Spinal cord (tissue), 9 donors: ENCODE measurements at regions not wholly inside any gene's neighbourhood (a gene's known extent, or its start where the extent isn't known, plus 50 kb on each side); places are given as distances from the start of the nearest gene placed in this dataset.
"Not testable (repeated sequence)": the region's sequence is repeated elsewhere in the genome, so short reads cannot be mapped to it uniquely, and the experiment has no call there.

Experiments used
- DNase-seq, 6 donors: peaks; one replicate each; pipeline versions ENCODE4 v3.0.0 to v3.0.0-alpha.2; 2013 to 2015; ENCODE audit warnings: low spot score in 6 of 6, low read depth in 4 of 6
- H3K27ac ChIP-seq: one replicate; pipeline ENCODE4 v1.5.1; 2013; ENCODE audit warnings: low read depth, low read length, control low read depth
- H3K27me3 ChIP-seq: one replicate; pipeline ENCODE4 v1.6.1; 2013; ENCODE audit warnings: low read length; ENCODE audit not compliant: control insufficient read depth, insufficient read depth
- H3K36me3 ChIP-seq: one replicate; pipeline ENCODE4 v1.6.1; 2013; ENCODE audit warnings: low read length; ENCODE audit not compliant: control insufficient read depth, insufficient read depth
- H3K4me1 ChIP-seq: one replicate; pipeline ENCODE4 v1.6.1; 2013; ENCODE audit warnings: low read length; ENCODE audit not compliant: control insufficient read depth, insufficient read depth
- H3K4me3 ChIP-seq: one replicate; pipeline ENCODE4 v1.5.1; 2013; ENCODE audit warnings: low read depth, low read length, control low read depth
- H3K9me3 ChIP-seq: one replicate; pipeline ENCODE4 v1.6.1; 2013; ENCODE audit warnings: low read length; ENCODE audit not compliant: control insufficient read depth, insufficient read depth
- WGBS: methylation state at CpG from one replicate; pipeline ENCODE4 v1.1.5; 2013; ENCODE audit warnings: missing lambda C conversion rate; ENCODE audit not compliant: insufficient coverage; 5-methylcytosine and 5-hydroxymethylcytosine counted together
- donor health status: healthy.

DNA sequence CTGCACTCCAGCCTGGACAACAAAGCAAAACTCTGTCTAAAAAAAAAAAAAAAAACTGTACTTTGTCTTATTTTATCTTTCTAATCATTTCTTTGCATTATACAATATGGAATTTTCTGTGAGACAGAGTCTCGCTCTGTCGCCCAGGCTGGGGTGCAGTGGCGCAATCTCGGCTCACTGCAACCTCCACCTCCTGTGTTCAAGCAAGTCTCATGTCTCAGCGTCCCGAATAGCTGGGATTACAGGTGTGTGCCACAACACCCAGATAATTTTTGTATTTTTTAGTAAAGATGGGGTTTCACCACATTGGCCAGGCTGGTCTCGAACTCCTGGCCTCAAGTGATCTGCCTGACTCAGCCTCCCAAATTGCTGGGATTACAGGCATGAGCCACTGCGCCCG, 90.0 kb downstream of the MRPL14 start:
- not testable (repeated sequence) for H3K27me3 ChIP-seq, H3K4me3 ChIP-seq, H3K36me3 ChIP-seq, DNase-seq, H3K9me3 ChIP-seq, H3K27ac ChIP-seq
- H3K4me1 ChIP-seq, result peaks cover 15% of the 10 kb centered on the region
- 97% methylated on average over 7 of the region's 9 CpGs for whole genome bisulfite sequencing

DNA sequence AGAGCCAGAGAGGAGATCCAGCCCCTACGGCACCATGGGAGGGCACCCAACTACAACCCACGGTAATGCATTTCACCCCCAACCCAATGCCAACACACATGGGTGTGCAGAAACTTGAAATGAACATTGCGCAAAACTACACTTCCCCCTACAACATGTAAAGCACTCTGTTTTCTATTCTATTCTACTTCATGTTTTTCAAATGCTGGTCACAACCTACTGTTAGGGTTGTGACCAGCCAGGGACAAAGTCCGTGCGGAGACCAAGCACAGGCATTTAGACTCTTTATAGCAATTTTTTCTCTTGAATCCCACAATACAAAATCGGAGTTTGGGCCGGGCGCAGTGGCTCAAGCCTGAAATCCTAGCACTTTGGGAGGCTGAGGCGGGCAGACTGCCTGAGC, 90.6 kb downstream of the MRPL14 start:
- 91% methylated on average over 8 of the region's 9 CpGs for WGBS
- H3K27me3 ChIP-seq, result no peaks in the 10 kb centered on the region
- DNase-seq, result no peak
- H3K27ac ChIP-seq, result no peak overlapping the region
- H3K36me3 ChIP-seq, result no peaks in the 10 kb centered on the region
- H3K4me1 ChIP-seq, result peaks cover 15% of the 10 kb centered on the region
- no peaks in the 10 kb centered on the region for H3K9me3 ChIP-seq
- no peak overlapping the region for H3K4me3 ChIP-seq

DNA sequence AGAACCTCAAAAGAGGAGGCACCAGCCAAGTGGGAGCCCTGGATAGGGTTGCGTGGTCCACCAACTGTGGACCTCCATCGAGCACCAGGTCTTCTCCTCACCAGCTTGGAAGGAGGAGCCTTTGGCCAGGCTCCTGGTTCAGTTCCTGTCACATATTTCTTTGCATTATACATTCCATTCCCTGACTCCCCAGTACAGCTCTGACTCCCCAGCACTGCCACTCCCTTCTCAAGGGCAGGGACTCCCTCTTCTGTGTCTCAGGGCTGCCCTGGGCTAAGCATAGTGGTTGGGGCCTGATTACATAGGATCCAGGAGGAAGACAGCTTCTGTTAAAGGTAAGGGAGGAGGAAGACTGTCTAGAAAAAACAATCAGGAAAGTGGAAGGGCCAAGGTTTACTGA, 91.1 kb downstream of the MRPL14 start:
- H3K4me3 ChIP-seq, result no peak overlapping the region
- no peaks in the 10 kb centered on the region for H3K9me3 ChIP-seq
- no peak for DNase-seq
- H3K4me1 ChIP-seq, result peaks cover 12% of the 10 kb centered on the region
- no peak overlapping the region for H3K27ac ChIP-seq
- H3K36me3 ChIP-seq, result no peaks in the 10 kb centered on the region
- WGBS, result 91% methylated on average over 2 of the region's 2 CpGs
- H3K27me3 ChIP-seq, result no peaks in the 10 kb centered on the region

DNA sequence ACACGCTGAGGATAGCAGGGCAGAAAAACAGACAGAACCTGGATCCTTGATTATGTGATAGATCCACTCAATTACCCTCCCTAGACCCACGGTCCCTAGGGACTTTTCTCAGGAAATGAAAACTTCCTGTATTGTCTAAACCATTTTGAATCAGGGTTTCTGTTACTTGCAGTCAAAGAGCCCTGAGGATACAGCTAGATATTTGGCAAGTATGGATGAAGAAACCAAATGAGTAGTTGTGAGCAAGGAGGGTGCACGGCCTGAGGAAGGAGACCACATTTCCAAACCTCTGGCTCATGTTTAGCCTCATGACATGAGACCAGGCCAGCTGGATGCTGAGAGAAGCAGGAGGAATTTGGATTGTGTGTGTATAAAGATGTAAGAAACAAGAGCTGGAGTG, 91.6 kb downstream of the MRPL14 start:
- H3K36me3 ChIP-seq, result no peaks in the 10 kb centered on the region
- H3K27ac ChIP-seq, result no peak overlapping the region
- DNase-seq, result no peak
- H3K9me3 ChIP-seq, result no peaks in the 10 kb centered on the region
- H3K4me1 ChIP-seq, result peaks cover 11% of the 10 kb centered on the region
- H3K27me3 ChIP-seq, result no peaks in the 10 kb centered on the region
- WGBS, result 71% methylated on average over 1 of the region's 3 CpGs
- H3K4me3 ChIP-seq, result no peak overlapping the region

DNA sequence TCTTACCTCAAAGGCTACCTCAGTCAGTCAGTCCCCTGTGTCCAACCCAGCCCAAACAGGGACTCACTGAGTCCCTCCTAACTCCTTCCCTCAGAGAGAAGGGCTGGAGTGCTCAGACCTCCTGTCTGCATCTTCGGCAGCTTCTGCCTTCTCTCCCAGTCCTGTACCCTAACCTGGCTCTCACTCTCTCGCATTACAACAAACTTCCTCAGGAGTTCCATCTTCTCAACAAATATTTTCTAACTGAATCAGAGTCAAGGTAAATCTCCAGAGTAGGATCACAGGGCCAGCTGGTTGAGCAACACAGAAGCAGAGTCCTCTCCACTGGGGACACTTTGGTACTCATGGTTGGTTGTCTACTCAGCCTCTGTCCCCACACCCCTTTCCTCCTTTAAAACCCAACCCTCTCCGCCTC, 92.3 kb downstream of the MRPL14 start:
- Histone ChIP-seq H3K27me3 (no peaks in the 10 kb centered on the region), H3K4me1 (peaks cover 11% of the 10 kb centered on the region), H3K9me3 (no peaks in the 10 kb centered on the region), H3K36me3 (no peaks in the 10 kb centered on the region), H3K4me3 (no peak overlapping the region), H3K27ac (no peak overlapping the region)
- DNase-seq, result no peak
- WGBS, result 65% methylated on average over 2 of the region's 3 CpGs

DNA sequence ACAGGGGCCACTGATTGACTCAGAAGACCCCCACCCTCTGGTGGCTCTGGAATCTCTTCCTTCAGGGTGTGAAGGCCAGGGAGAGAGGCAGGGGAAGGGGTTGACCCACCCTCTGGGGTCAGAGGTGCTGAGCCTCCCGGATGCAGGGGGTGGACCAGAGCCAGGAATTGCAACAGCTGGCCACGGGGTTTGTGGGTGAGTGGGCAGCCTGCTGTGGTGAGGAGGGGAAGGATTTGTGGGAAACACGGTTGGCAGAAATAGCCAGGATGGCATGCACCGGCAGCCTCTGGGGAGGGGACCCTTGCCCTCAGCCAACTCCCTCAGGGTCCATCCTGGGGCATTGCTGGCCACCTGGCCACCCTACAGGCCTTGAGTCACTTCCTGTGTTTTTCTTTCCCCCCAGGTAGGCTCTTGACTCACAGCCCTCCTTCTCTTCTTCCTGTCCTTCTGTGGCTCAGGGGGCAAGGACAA, 92.8 kb downstream of the MRPL14 start:
- WGBS, result 64% methylated on average over 3 of the region's 4 CpGs
- Histone ChIP-seq H3K36me3 (no peaks in the 10 kb centered on the region), H3K27me3 (no peaks in the 10 kb centered on the region), H3K4me3 (no peak overlapping the region), H3K9me3 (no peaks in the 10 kb centered on the region), H3K4me1 (peaks cover 10% of the 10 kb centered on the region), H3K27ac (no peak overlapping the region)
- DNase-seq, result no peak

DNA sequence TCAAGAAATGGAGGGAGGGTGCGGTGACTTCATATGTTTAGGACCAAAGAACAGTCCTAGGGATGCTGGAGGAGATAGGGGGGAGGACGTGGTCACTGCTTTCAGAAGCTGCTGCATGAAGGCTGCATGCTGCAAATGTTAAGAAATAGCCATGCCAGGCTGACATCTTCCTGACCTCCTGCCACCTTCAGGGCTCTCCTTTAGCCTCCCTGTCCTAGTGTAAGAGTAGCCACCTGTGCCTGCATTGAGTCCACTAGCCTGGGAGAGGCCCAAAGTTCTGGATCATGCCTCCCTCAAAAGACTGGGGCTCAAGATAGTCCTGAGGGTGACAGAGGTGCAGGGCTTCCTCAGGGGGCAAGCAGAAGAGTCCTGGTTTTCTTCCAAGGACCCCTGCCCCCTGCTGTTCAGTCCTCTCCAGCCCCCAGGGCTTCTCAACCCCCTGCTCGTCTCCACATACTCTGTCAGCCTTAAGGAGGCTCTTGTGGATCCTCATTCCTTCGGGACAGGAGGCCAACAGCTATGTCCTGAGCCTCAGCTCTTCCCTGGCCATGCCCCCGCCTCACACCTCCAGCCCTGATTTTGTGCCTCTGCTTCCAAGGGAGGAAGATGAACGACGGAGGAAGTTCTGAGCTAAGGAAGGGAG, 96.3 kb downstream of the MRPL14 start:
- no peaks in the 10 kb centered on the region for H3K27me3 ChIP-seq
- H3K4me3 ChIP-seq, result no peak overlapping the region
- DNase-seq, result no peak
- H3K9me3 ChIP-seq, result no peaks in the 10 kb centered on the region
- WGBS, result 81% methylated on average over 4 of the region's 7 CpGs
- peaks cover 5% of the 10 kb centered on the region for H3K4me1 ChIP-seq
- H3K27ac ChIP-seq, result no peak overlapping the region
- no peaks in the 10 kb centered on the region for H3K36me3 ChIP-seq

DNA sequence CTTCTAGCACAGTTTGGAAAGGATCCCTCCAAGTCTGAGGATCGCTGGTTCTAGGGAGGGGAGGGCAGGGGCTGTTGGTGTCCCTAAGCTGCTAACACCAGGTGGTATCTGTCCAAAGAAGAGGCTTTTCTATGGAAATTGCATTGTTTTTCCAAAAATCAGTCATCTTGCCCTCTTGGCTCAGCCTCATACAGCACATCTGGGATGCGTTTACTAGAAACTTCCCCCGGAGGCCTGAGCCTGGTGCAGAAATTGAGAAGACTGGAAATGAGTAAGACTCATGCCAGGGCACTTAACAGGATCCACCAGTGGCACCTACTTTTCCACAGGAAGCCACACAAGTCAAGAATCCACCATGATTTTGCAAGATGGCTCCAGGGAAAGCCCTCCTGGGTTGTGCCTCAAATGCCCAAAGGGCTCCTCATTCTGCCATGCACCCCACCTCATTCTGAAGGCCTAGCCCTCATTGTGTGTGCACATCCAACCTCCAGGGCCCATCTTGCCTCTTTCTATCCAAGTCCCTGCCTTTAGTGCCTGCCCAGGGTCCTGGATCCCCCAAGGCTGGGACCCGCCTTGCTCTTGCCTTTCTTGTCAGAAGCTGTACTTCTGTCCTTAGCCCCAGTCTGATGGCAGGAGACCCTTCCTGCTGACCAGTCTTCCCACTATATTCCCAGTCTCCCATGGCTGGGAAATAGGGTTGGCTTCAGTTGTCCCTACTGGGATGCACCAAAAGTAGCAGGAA, 97.6 kb downstream of the MRPL14 start:
- no peak overlapping the region for H3K4me3 ChIP-seq

DNA sequence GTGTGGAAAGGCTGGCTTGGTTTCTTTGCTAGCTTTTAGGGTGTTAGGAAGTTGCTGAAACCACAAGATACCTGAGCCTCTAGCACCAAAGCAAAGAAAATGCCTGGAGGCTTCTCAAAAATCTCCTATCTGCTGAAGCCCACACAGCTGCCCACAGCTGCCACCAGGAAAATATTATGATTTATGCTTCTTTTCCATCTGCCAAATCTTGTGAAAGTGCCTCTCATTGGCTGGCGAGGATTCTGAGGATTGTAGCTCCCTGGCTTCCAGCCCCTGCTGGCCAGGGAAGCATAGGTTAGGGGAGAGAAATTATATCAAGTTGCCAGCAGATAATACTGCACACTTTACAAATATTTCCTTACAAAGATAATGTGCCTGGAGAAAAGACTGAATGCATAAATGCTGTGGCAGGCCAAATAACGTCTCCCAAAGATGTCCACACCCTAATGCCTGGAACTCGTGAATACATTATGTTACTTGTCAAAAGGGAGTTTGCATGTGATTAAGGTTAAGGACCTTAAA, 98.4 kb downstream of the MRPL14 start:
- H3K36me3 ChIP-seq, result no peaks in the 10 kb centered on the region
- H3K27me3 ChIP-seq, result no peaks in the 10 kb centered on the region
- H3K9me3 ChIP-seq, result no peaks in the 10 kb centered on the region
- no peak for DNase-seq
- no CpG with 5 or more reads among the region's 3 CpGs for WGBS
- no peak overlapping the region for H3K4me3 ChIP-seq
- H3K4me1 ChIP-seq, result peaks cover 8% of the 10 kb centered on the region
- H3K27ac ChIP-seq, result no peak overlapping the region

More for the DNA sequence above, 97.6 kb downstream of the MRPL14 start:
- no peaks in the 10 kb centered on the region for H3K36me3 ChIP-seq
- no peak for DNase-seq
- H3K9me3 ChIP-seq, result no peaks in the 10 kb centered on the region
- 82% methylated on average over 3 of the region's 4 CpGs for WGBS
- H3K27ac ChIP-seq, result no peak overlapping the region
- H3K4me1 ChIP-seq, result peaks cover 10% of the 10 kb centered on the region
- H3K27me3 ChIP-seq, result no peaks in the 10 kb centered on the region

DNA sequence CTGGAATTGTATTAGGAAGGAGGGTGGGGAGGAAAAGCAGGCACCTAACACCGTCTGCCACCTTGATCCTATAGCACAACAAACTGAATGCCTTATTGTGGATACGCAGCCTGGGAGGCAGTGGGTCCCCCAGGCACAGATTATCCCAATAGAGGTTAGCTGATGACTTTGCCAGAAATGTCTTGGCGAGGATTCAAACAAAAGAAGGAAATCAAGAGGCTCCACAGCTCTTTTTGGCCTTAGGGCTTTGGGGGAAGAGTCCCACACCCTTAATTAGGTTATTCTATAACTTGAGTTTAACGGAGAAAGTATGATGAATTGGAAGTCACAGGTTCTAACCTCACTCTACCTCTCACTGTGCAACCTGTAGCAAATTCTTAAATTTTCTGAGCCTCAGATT, 102.0 kb downstream of the MRPL14 start:
- no peak for DNase-seq
- H3K27ac ChIP-seq, result no peak overlapping the region
- peaks cover 8% of the 10 kb centered on the region for H3K4me1 ChIP-seq
- no peaks in the 10 kb centered on the region for H3K9me3 ChIP-seq
- H3K4me3 ChIP-seq, result no peak overlapping the region
- H3K36me3 ChIP-seq, result no peaks in the 10 kb centered on the region
- WGBS, result 20% methylated on average over 1 of the region's 4 CpGs
- H3K27me3 ChIP-seq, result no peaks in the 10 kb centered on the region
